H1 (cell line): ENCODE measurements at regions not wholly inside any gene's neighbourhood (a gene's known extent, or its start where the extent isn't known, plus 50 kb on each side); places are given as distances from the start of the nearest gene placed in this dataset.

Source experiments
- CHD7 ChIP-seq: fragments of 300-600 bp; sonication (generic); IDR thresholded peaks from 2 replicates; pipeline ENCODE4 v1.7.1; 2012; ENCODE audit warnings: low read length, moderate library complexity, mild to moderate bottlenecking, inconsistent platforms; ENCODE audit not compliant: insufficient replicate concordance

DNA sequence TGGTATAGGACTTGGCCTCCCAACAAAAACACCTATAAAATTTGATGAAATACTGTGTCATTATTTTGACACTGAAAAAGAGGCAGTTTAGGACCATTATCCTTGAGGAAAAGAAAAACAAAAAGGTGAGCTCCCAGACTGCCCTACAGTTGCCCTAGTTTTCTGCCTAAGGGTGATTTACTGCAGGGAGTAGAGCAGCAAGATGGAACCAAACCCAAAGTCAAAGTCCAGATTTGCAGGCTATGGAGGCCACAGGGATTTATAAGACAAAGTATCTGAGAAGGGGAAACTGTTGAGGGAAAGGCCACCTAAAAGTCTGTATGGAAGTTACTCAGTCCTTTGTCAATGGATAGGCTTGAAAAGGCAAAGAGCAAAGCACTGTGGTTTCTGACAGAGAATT lies 112.4 kb upstream of the TRPC4 start (continued):
- no peak for TF ChIP-seq CHD7
